H1 (cell line): ENCODE measurements at regions not wholly inside any gene's neighbourhood (a gene's known extent, or its start where the extent isn't known, plus 50 kb on each side); places are given as distances from the start of the nearest gene placed in this dataset.

Source experiments
- CTCF ChIA-PET: fragments of 300-600 bp; sonication (Branson Sonifier 250); formaldehyde crosslinking; loops from one replicate; lab custom pipeline; 2021; ENCODE audit not compliant: partially characterized antibody; lab: Charles Lee
- POLR2A ChIA-PET: fragments of 300-600 bp; sonication (Branson Sonifier 250); formaldehyde crosslinking; loops from one replicate; lab custom pipeline; 2021; ENCODE audit warnings: inconsistent platforms; ENCODE audit not compliant: partially characterized antibody; lab: Charles Lee
- DNase-seq, 2 experiments: peaks; one replicate each; pipeline versions ENCODE4 v3.0.0 to v3.0.0-alpha.2; 2010 to 2022; ENCODE audit warnings: low spot score in 2 of 2, low read depth in 1 of 2, mixed read lengths in 1 of 2
- FAIRE-seq: peaks from 2 replicates; lab custom pipeline; 2011; peaks lifted over from hg19 to GRCh38; lab: Jason Lieb, UNC
- H2AFZ ChIP-seq: 2 replicates; pipeline ENCODE4 v1.8.1; 2012; ENCODE audit warnings: low read length, inconsistent platforms
- H2AK5ac ChIP-seq: 2 replicates; pipeline ENCODE4 v1.6.1; 2013; ENCODE audit warnings: low read depth, low read length
- H2BK120ac ChIP-seq: replicated peaks from 2 replicates; pipeline ENCODE3; 2013; ENCODE audit warnings: low read depth, low read length, inconsistent platforms
- H2BK12ac ChIP-seq: 2 replicates; pipeline ENCODE4 v1.6.1; 2013; ENCODE audit warnings: low read depth, low read length
- H2BK15ac ChIP-seq: 2 replicates; pipeline ENCODE4 v1.6.1; 2013; ENCODE audit warnings: low read length
- H2BK20ac ChIP-seq: 2 replicates; pipeline ENCODE4 v1.6.1; 2013; ENCODE audit warnings: low read length
- H2BK5ac ChIP-seq: 2 replicates; pipeline ENCODE4 v1.6.1; 2013; ENCODE audit warnings: low read depth, low read length
- H3K14ac ChIP-seq: 2 replicates; pipeline ENCODE4 v1.6.1; 2013; ENCODE audit warnings: inconsistent platforms; ENCODE audit not compliant: insufficient read length
- H3K18ac ChIP-seq: 2 replicates; pipeline ENCODE4 v1.6.1; 2013; ENCODE audit warnings: low read length; ENCODE audit errors: extremely low read depth
- H3K23ac ChIP-seq: 2 replicates; pipeline ENCODE4 v1.6.1; 2013; ENCODE audit warnings: inconsistent platforms; ENCODE audit not compliant: insufficient read length
- H3K23me2 ChIP-seq: 2 replicates; pipeline ENCODE4 v1.6.1; 2013; ENCODE audit warnings: low read depth, low read length
- H3K27ac ChIP-seq: 2 replicates; pipeline ENCODE4 v1.6.1; 2011; ENCODE audit warnings: low read depth, low read length, inconsistent platforms
- H3K27me3 ChIP-seq, 4 experiments: replicated peaks in 1 of 4; 1 replicate in 1 of 4; 2 replicates in 3 of 4; pipeline versions ENCODE4 v1.6.1 to v1.8.1; 2011 to 2013; ENCODE audit warnings: low read length in 3 of 4, mild to moderate bottlenecking in 3 of 4, inconsistent platforms in 2 of 4, mixed read lengths in 2 of 4, moderate library complexity in 1 of 4; ENCODE audit not compliant: control insufficient read depth in 3 of 4, insufficient read depth in 3 of 4; ENCODE audit errors: extremely low read depth in 1 of 4
- H3K36me3 ChIP-seq, 4 experiments: 2 replicates each; pipeline versions ENCODE4 v1.6.1 to v1.8.1; 2011 to 2013; ENCODE audit warnings: mild to moderate bottlenecking in 4 of 4, low read length in 3 of 4, moderate library complexity in 2 of 4, control low read depth in 1 of 4, inconsistent platforms in 1 of 4; ENCODE audit not compliant: insufficient read depth in 4 of 4, control insufficient read depth in 2 of 4
- H3K4ac ChIP-seq: replicated peaks from 2 replicates; pipeline ENCODE3; 2013; ENCODE audit warnings: low read length, low read depth, mixed read lengths, inconsistent platforms; ENCODE audit not compliant: insufficient read length
- H3K4me1 ChIP-seq, 4 experiments: replicated peaks in 1 of 4; 1 replicate in 1 of 4; 2 replicates in 3 of 4; pipeline versions ENCODE4 v1.6.1 to v1.8.1; 2011 to 2013; ENCODE audit warnings: low read length in 3 of 4, inconsistent platforms in 2 of 4, mixed read lengths in 1 of 4; ENCODE audit not compliant: insufficient read depth in 4 of 4, control insufficient read depth in 3 of 4
- H3K4me2 ChIP-seq, 2 experiments: 2 replicates each; pipeline versions ENCODE4 v1.6.1 to v1.8.1; 2011 to 2013; ENCODE audit warnings: low read depth in 2 of 2, low read length in 2 of 2, control low read depth in 1 of 2, inconsistent platforms in 1 of 2, mild to moderate bottlenecking in 1 of 2; ENCODE audit not compliant: insufficient read depth in 1 of 2
- H3K4me3 ChIP-seq, 4 experiments: fragments of 200-600, 300-600 bp in 1 of 4; sonication (generic), shearing (Covaris generic), sonication (Bioruptor Twin) in 1 of 4; 2 replicates each; pipeline versions ENCODE4 v1.5.1 to v1.8.1; 2011 to 2016; ENCODE audit warnings: low read length in 4 of 4, low read depth in 3 of 4, control low read depth in 2 of 4, inconsistent platforms in 2 of 4, mild to moderate bottlenecking in 2 of 4, mixed read lengths in 1 of 4, moderate library complexity in 1 of 4; ENCODE audit not compliant: insufficient read depth in 2 of 4; ENCODE audit errors: extremely low read depth in 1 of 4
- H3K56ac ChIP-seq: replicated peaks from 2 replicates; pipeline ENCODE3; 2013; ENCODE audit warnings: low read depth, mild to moderate bottlenecking, mixed read lengths, low read length, inconsistent platforms; ENCODE audit not compliant: insufficient read length
- H3K79me1 ChIP-seq: 2 replicates; pipeline ENCODE4 v1.6.1; 2013; ENCODE audit warnings: low read depth, low read length, control low read depth
- H3K79me2 ChIP-seq, 2 experiments: 2 replicates each; pipeline versions ENCODE4 v1.6.1 to v1.8.1; 2012 to 2013; ENCODE audit warnings: low read length in 2 of 2, mild to moderate bottlenecking in 2 of 2, inconsistent platforms in 1 of 2; ENCODE audit not compliant: insufficient read depth in 2 of 2, control insufficient read depth in 1 of 2
- H3K9ac ChIP-seq, 4 experiments: replicated peaks in 1 of 4; 1 replicate in 1 of 4; 2 replicates in 3 of 4; pipeline versions ENCODE4 v1.6.1 to v1.8.1; 2011 to 2013; ENCODE audit warnings: low read depth in 3 of 4, low read length in 3 of 4, control low read depth in 2 of 4, mild to moderate bottlenecking in 2 of 4, moderate library complexity in 2 of 4, inconsistent platforms in 1 of 4; ENCODE audit errors: extremely low read depth in 1 of 4
- H3K9me3 ChIP-seq, 2 experiments: 2 replicates each; pipeline versions ENCODE4 v1.6.1 to v1.8.1; 2012 to 2013; ENCODE audit warnings: mild to moderate bottlenecking in 2 of 2, moderate library complexity in 2 of 2, control low read depth in 1 of 2, inconsistent platforms in 1 of 2, low read depth in 1 of 2, low read length in 1 of 2, mixed read lengths in 1 of 2; ENCODE audit not compliant: insufficient read depth in 2 of 2
- H4K20me1 ChIP-seq, 2 experiments: replicated peaks in 1 of 2; 2 replicates each; pipeline versions ENCODE3 to v1.8.1; 2011 to 2013; ENCODE audit warnings: inconsistent platforms in 2 of 2, low read length in 2 of 2, mild to moderate bottlenecking in 1 of 2; ENCODE audit not compliant: insufficient read depth in 2 of 2, control insufficient read depth in 1 of 2
- H4K5ac ChIP-seq: 2 replicates; pipeline ENCODE4 v1.6.1; 2013; ENCODE audit warnings: low read length, low read depth, mixed read lengths, inconsistent platforms; ENCODE audit not compliant: insufficient read length
- H4K8ac ChIP-seq: 2 replicates; pipeline ENCODE4 v1.8.0; 2013; ENCODE audit warnings: mild to moderate bottlenecking, moderate library complexity, low read length, inconsistent platforms; ENCODE audit not compliant: insufficient read depth; ENCODE audit errors: extremely low read depth
- H4K91ac ChIP-seq: replicated peaks from 2 replicates; pipeline ENCODE3; 2013; ENCODE audit warnings: low read length, mixed read lengths, inconsistent platforms; ENCODE audit not compliant: insufficient read length
- CEBPB ChIP-seq: IDR thresholded peaks from 2 replicates; pipeline ENCODE4 v1.6.1; 2012; ENCODE audit warnings: low read depth, low read length
- CHD1 ChIP-seq: IDR thresholded peaks from 2 replicates; pipeline ENCODE4 v1.6.1; 2012; ENCODE audit warnings: low read depth, low read length, improper control_type of control experiment
- EZH2 ChIP-seq: fragments of 200-600 bp; sonication (generic); IDR thresholded peaks from 2 replicates; pipeline ENCODE4 v1.7.1; 2012; ENCODE audit warnings: low read depth, mild to moderate bottlenecking, moderate library complexity, low read length, inconsistent platforms; ENCODE audit not compliant: severe bottlenecking
- KDM5A ChIP-seq: fragments of 200-600 bp; IDR thresholded peaks from 2 replicates; pipeline ENCODE4 v1.7.1; 2012; ENCODE audit warnings: mild to moderate bottlenecking, low read length, inconsistent platforms, mixed read lengths
- NANOG ChIP-seq: IDR thresholded peaks from 2 replicates; pipeline ENCODE4 v1.6.1; 2011; ENCODE audit warnings: low read length, low read depth, mild to moderate bottlenecking, inconsistent platforms; ENCODE audit not compliant: insufficient read depth, poor library complexity, severe bottlenecking
- RBBP5 ChIP-seq: IDR thresholded peaks from 2 replicates; pipeline ENCODE4 v1.7.1; 2012; ENCODE audit warnings: low read depth, mild to moderate bottlenecking, inconsistent platforms, low read length, moderate library complexity, borderline replicate concordance
- RNF2 ChIP-seq: fragments of 200-900, 300-1000 bp; sonication (generic); IDR thresholded peaks from 2 replicates; pipeline ENCODE4 v1.7.1; 2016; ENCODE audit warnings: borderline replicate concordance, low read depth, mild to moderate bottlenecking, antibody characterized with exemption, low read length; ENCODE audit not compliant: poor library complexity, severe bottlenecking; ENCODE audit errors: missing control alignments
- SIX5 ChIP-seq: IDR thresholded peaks from 2 replicates; pipeline ENCODE4 v1.6.1; 2011; ENCODE audit warnings: mild to moderate bottlenecking, low read depth, low read length
- SP1 ChIP-seq: IDR thresholded peaks from 2 replicates; pipeline ENCODE4 v1.6.1; 2011; ENCODE audit warnings: low read depth, low read length
- SP4 ChIP-seq: IDR thresholded peaks from 2 replicates; pipeline ENCODE4 v1.6.1; 2012; ENCODE audit warnings: low read length, inconsistent platforms
- WGBS, 2 experiments: shearing (Covaris generic) in 1 of 2; methylation state at CpG; one replicate each; pipeline versions ENCODE4 v1.1.6 to v1.1.7; 2013 to 2015; ENCODE audit warnings: low lambda C conversion rate in 2 of 2, mixed read lengths in 2 of 2, inconsistent platforms in 1 of 2, low coverage in 1 of 2, missing lambda C conversion rate in 1 of 2; ENCODE audit not compliant: insufficient replicate concordance in 2 of 2, insufficient coverage in 1 of 2, insufficient read length in 1 of 2; ENCODE audit errors: extremely low coverage in 1 of 2, missing lambda C conversion rate in 1 of 2; 5-methylcytosine and 5-hydroxymethylcytosine counted together
- TF ChIP-seq, protein P1 (sequence below): IDR thresholded peaks from 2 replicates; pipeline ENCODE4 v1.6.1; 2011; ENCODE audit warnings: low read length, improper control_type of control experiment
- TF ChIP-seq, protein P2 (sequence below): IDR thresholded peaks from 2 replicates; pipeline ENCODE4 v1.6.1; 2012; ENCODE audit warnings: low read length, inconsistent platforms

- H3K56ac ChIP-seq: no peak overlapping the region
- no peak for TF ChIP-seq NANOG
- TF ChIP-seq EZH2: no peak
- no peak for TF ChIP-seq CEBPB
- no peak for TF ChIP-seq RNF2
- no peak for TF ChIP-seq RBBP5
- no peak for TF ChIP-seq SP1
- TF ChIP-seq KDM5A: no peak
- TF ChIP-seq, protein P1, sequence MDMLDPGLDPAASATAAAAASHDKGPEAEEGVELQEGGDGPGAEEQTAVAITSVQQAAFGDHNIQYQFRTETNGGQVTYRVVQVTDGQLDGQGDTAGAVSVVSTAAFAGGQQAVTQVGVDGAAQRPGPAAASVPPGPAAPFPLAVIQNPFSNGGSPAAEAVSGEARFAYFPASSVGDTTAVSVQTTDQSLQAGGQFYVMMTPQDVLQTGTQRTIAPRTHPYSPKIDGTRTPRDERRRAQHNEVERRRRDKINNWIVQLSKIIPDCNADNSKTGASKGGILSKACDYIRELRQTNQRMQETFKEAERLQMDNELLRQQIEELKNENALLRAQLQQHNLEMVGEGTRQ: no peak
- TF ChIP-seq SIX5: no peak
- no peak for TF ChIP-seq SP4
- TF ChIP-seq, protein P2, sequence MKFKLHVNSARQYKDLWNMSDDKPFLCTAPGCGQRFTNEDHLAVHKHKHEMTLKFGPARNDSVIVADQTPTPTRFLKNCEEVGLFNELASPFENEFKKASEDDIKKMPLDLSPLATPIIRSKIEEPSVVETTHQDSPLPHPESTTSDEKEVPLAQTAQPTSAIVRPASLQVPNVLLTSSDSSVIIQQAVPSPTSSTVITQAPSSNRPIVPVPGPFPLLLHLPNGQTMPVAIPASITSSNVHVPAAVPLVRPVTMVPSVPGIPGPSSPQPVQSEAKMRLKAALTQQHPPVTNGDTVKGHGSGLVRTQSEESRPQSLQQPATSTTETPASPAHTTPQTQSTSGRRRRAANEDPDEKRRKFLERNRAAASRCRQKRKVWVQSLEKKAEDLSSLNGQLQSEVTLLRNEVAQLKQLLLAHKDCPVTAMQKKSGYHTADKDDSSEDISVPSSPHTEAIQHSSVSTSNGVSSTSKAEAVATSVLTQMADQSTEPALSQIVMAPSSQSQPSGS: no peak
- no peak for TF ChIP-seq CHD1
Measured at GRCh38 chr10:57964351-57964750, 303.3 kb downstream of the IPMK start.

More at GRCh38 chr10:57964351-57964750, 303.3 kb downstream of the IPMK start:
- Histone ChIP-seq H3K4me3 (no peak overlapping the region), H3K4me2 (no peak overlapping the region), H4K20me1 (no peaks in the 10 kb centered on the region), H3K9ac (no peak overlapping the region), H2AFZ (peak overlapping the region; percentile 73; the same call in 1 of the 2 replicates), H2BK120ac (no peak overlapping the region), H3K79me2 (no peaks in the 10 kb centered on the region), H3K9me3 (no peaks in the 10 kb centered on the region), H3K23ac (no peak overlapping the region), H3K27me3 (no peaks in the 10 kb centered on the region), H3K18ac (no peak overlapping the region; the same call in 1 of the 2 replicates), H3K23me2 (no peaks in the 10 kb centered on the region), H2BK5ac (no peak overlapping the region), H4K5ac (no peak overlapping the region), H2BK20ac (no peak overlapping the region), H3K4ac (no peak overlapping the region), H3K14ac (no peak overlapping the region), H3K79me1 (no peaks in the 10 kb centered on the region), H3K36me3 (no peaks in the 10 kb centered on the region), H4K8ac (no peak overlapping the region; the same call in 1 of the 2 replicates), H3K27ac (no peak overlapping the region), H2BK15ac (no peak overlapping the region), H2AK5ac (no peak overlapping the region), H2BK12ac (no peak overlapping the region), H4K91ac (no peak overlapping the region), H3K4me1 (no peaks in the 10 kb centered on the region)
- WGBS, 2 experiments: 96% methylated on average over 3 of the region's 3 CpGs; no CpG with 5 or more reads in 1 of the 2 experiments
- POLR2A ChIA-PET: no interaction called here
- FAIRE-seq: no peak
- CTCF ChIA-PET: interaction anchor here (0.7 kb wide), 2 partner anchors 13 to 44 kb away, joined by 3 read pairs; no protein-coding TSS in a partner anchor
- no peak for DNase-seq
